ENCODE measurements at regions not wholly inside any gene's neighbourhood (a gene's known extent, or its start where the extent isn't known, plus 50 kb on each side); places are given as distances from the start of the nearest gene placed in this dataset.
"Not testable (repeated sequence)": the region's sequence is repeated elsewhere in the genome, so short reads cannot be mapped to it uniquely, and the experiment has no call there.

- no peak for TF ChIP-seq CTCF (IDR thresholded peaks at IDR 0.05)
- TF ChIP-seq POLR2A (IDR thresholded peaks at IDR 0.05), result no peak
- H3K4me3 ChIP-seq (replicated peaks in 1 of 3), result no peak overlapping the region
- H3K27me3 ChIP-seq, result no peaks in the 10 kb centered on the region
- no peaks in the 10 kb centered on the region for H3K9me3 ChIP-seq
- intact Hi-C loops (cut with DNase I), result no loop called here
- H3K36me3 ChIP-seq, result no peaks in the 10 kb centered on the region
- H3K27ac ChIP-seq, result no peak overlapping the region
- H3K4me1 ChIP-seq, result no peaks in the 10 kb centered on the region
- WGBS, 2 donors, result 75 to 85% methylated on average over 4 of the region's 4 CpGs
- no peak for DNase-seq
Measured at GRCh38 chr2:3899536-3900155, 196.3 kb downstream of the DCDC2C start.

DNA sequence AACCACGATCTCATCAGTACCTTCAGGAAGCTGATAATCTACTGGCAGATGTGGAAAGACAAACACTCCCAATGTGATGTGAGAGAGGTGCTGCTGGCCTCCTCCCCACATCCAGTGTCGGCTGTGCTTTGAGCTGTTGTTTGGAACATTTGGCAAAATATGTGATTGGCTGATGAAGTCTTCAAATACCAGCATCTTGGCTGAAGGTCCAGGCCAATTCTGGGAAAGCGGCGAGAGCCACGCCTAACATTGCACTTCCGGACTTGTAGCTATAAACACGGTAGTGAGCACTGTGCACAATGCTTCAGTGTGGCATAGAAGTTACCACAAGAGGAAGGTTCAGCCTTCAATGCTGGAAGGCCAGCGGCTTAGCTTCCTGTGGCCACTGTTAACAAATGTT, 198.8 kb downstream of the DCDC2C start:
- H3K9me3 ChIP-seq, result no peaks in the 10 kb centered on the region
- no peak for DNase-seq
- no peaks in the 10 kb centered on the region for H3K27me3 ChIP-seq
- H3K4me1 ChIP-seq, result no peaks in the 10 kb centered on the region
- WGBS, 2 donors, result 88 to 91% methylated on average over 8 of the region's 8 CpGs
- H3K36me3 ChIP-seq, result no peaks in the 10 kb centered on the region
- no peak overlapping the region for H3K4me3 ChIP-seq (replicated peaks in 1 of 3)
- no peak for TF ChIP-seq POLR2A (IDR thresholded peaks at IDR 0.05)
- TF ChIP-seq CTCF (IDR thresholded peaks at IDR 0.05), result no peak
- no peak overlapping the region for H3K27ac ChIP-seq
- intact Hi-C loops (cut with DNase I), result no loop called here

DNA sequence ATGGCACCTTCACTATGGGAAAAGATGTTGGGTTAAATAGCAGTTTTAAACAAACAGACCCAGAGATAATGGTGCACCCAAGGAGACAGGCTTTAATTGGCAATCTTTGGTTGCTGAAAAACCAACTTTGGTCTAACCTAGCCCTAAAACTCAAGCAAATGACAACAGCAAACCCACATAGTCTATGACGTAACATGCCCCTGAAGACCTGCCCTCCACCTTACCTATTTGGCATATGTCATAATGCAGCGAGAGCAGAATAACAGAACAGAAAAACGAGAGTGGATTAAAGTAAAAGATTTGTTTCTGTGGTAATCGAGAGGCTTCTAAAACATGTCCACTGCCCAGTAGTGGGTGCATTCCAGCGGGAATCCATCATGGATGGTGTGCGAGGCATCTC, 200.7 kb downstream of the DCDC2C start:
- no peaks in the 10 kb centered on the region for H3K27me3 ChIP-seq
- no peaks in the 10 kb centered on the region for H3K36me3 ChIP-seq
- no peak for DNase-seq
- H3K9me3 ChIP-seq, result no peaks in the 10 kb centered on the region
- WGBS, 2 donors, result 93 to 94% methylated on average over 6 of the region's 6 CpGs
- no peaks in the 10 kb centered on the region for H3K4me1 ChIP-seq
- TF ChIP-seq POLR2A (IDR thresholded peaks at IDR 0.05) (no peak), CTCF (IDR thresholded peaks at IDR 0.05) (no peak)
- intact Hi-C loops (cut with DNase I), result no loop called here
- H3K27ac ChIP-seq, result no peak overlapping the region
- H3K4me3 ChIP-seq (replicated peaks in 1 of 3), result no peak overlapping the region

GRCh38 chr2:3908498-3908897, 205.1 kb downstream of the DCDC2C start:
- H3K36me3 ChIP-seq; DNase-seq; H3K4me3 ChIP-seq (replicated peaks in 1 of 3); intact Hi-C loops (cut with DNase I); H3K27ac ChIP-seq; H3K4me1 ChIP-seq; H3K9me3 ChIP-seq; H3K27me3 ChIP-seq: not testable (repeated sequence)
- WGBS, 2 donors, result 89 to 94% methylated on average over 1 of the region's 1 CpG

DNA sequence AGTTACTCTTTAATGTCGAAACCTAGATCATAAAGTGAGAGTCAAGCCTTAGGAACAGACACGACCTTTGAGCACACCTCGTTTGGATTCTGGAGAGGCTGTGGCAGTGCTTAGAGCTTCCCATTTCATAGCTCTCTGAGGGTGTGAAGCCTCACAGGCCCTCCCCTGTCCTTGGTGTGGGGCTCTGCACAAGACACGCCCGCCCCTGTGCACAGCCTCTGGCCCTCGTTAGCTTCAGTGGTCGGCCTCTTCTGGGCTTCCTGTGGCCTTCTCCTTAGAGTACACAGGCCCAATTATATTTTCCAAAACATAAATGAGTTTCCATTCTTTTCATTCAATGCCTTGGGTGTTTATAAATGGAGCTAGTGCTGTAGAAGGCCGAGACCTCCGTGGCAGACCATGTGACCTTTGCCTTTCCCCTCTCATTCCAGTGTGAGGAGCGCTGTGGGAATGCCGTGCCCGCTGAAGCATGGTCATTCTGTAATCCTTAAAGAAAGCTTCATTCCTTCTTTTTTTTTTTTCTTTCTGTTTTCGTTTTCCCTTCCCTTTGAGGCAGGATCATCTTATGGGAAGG, 208.6 kb downstream of the DCDC2C start:
- H3K4me1 ChIP-seq, result no peaks in the 10 kb centered on the region

More for the DNA sequence above, 208.6 kb downstream of the DCDC2C start:
- Histone ChIP-seq H3K36me3 (no peaks in the 10 kb centered on the region), H3K4me3 (replicated peaks in 1 of 3) (no peak overlapping the region), H3K27ac (no peak overlapping the region), H3K27me3 (no peaks in the 10 kb centered on the region), H3K9me3 (no peaks in the 10 kb centered on the region)
- WGBS, 2 donors, result 51 to 66% methylated on average over 13 of the region's 13 CpGs
- no peak for DNase-seq
- TF ChIP-seq CTCF (IDR thresholded peaks at IDR 0.05) (no peak), POLR2A (IDR thresholded peaks at IDR 0.05) (no peak)
- intact Hi-C loops (cut with DNase I), result no loop called here

All from thyroid gland (tissue), 4 donors.